NCI-H524 treated with DMSO at 0.1 percent for 48 hours (cell line): ENCODE measurements at regions not wholly inside any gene's neighbourhood (a gene's known extent, or its start where the extent isn't known, plus 50 kb on each side); places are given as distances from the start of the nearest gene placed in this dataset.

ENCODE experiments used
- DNase-seq: peaks from one replicate; lab custom pipeline; 2025; lab: John Stamatoyannopoulos, UW

DNA sequence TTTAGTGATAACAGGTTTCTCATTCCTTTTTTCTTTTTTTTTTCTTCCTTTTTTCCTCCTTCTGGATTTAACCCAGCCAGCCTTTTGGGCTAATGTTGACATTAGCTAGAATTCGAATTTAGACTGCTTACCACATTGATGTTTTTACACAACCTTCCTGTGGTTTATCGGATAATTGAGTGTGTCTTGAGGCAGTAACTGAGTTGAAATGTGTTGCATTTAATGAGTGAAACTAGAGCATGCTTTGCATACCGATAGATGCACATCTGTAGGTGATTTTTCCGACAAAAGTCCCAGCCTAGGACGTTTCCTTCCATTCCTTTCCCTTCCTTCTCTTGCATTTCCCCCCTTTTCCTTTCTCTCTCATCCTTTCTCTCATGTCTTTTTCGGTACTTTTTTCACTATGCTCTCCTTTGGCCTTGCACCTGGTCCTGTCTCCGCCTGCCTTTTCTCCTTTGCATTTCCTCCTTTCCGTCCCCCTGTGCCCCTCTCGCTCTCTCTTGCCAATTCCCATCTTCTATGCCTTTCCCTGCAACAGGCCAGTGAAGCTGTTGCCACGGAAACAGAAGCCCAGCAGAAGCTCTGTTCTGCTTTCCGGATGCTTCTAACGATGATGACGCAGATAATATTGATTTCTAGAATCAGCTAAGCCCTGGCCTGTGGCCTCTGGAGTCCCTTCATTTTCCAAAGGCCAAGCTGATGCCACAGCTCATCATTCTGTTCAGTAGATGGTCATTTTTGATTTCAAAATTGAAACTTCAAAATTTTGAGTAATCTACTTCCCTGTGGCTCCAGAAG, 76.1 kb downstream of the SLC25A47 start:
- DNase-seq = no peak

DNA sequence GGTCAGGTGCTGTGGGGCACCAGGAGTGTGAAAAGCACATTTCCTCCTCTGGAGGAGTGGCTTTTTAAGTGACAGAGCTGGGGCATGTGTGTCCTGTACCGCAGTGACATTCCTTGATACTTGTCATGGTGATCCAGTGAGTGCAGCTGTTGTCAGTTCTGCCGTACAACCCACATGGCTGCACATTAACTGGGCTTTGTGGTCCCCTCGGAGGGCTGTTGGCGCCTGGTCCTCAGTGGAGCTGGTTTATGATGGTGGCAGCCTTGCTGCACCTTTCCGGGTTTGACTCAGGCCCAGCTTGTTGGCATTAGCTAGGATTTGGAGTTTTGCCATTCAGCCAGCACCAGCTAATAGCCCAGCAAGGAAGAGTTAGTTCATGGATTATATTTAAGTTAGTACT, 77.0 kb downstream of the SLC25A47 start:
- no peak for DNase-seq

GRCh38 chr14:100401031-100401692, 78.0 kb downstream of the SLC25A47 start:
- DNase-seq = no peak

DNA sequence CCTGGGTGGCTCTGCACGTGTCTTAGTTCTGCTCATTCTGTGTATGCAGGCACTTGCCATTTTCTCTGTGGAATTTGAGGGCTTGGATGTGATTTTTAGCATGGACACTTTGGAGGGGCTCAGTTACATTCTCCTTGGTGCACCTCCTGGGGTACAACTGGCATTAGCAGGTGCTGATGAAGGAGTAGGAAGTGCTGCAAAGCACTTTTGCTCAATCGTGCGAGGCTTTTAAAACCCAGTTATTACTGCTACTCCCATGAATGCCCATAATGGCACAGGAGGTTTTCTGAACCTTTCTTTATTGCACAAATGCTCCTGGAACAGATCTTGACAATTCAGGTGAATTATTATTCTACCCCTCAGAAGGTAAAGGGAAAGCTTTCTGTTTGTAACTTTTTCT, 78.7 kb downstream of the SLC25A47 start:
- DNase-seq = no peak

GRCh38 chr14:100402631-100403030, 79.5 kb downstream of the SLC25A47 start:
- DNase-seq = no peak

- DNase-seq = no peak
These were observed 80.0 kb downstream of the SLC25A47 start for GRCh38 chr14:100403105-100403504.

- no peak for DNase-seq
These were observed 80.7 kb downstream of the SLC25A47 start for GRCh38 chr14:100403802-100404365.

- no peak for DNase-seq
These were observed 81.3 kb downstream of the SLC25A47 start for GRCh38 chr14:100404419-100404818.

DNA sequence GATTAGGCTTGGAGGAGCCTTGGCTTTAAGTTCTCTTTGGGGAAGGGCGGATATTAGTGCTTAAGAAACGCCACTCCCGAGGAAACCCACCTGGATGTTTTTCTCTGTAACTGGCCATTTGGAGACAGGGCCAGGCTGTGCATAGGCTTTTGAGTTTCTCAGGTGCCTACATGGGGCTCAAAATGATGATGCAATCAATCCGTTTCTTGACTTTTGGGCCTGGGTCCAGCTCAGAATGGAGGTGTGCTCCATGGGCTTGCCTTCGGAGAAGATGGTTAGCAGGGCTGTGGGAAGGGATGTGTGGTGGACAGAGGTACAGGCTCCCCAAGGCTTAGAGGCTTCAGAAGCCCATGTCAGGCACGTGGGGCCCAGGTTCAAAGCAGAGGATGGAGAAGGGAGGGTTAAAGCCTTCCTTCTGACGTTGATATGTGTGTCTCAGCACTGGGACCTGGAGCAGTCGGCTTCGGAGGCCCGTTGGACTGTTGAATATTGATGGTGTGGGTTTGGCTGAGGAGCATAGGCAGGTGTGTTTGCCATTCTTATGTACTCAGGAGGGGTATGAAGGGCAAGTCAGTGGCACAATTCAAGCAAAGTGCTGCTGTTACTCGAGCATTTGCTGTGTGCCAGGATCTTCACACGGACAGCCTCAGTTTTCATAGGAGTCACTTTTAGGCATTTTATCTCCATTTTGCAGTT, 82.8 kb downstream of the SLC25A47 start:
- DNase-seq = no peak

- DNase-seq = no peak
These were observed 83.5 kb downstream of the SLC25A47 start for GRCh38 chr14:100406505-100407131.

DNA sequence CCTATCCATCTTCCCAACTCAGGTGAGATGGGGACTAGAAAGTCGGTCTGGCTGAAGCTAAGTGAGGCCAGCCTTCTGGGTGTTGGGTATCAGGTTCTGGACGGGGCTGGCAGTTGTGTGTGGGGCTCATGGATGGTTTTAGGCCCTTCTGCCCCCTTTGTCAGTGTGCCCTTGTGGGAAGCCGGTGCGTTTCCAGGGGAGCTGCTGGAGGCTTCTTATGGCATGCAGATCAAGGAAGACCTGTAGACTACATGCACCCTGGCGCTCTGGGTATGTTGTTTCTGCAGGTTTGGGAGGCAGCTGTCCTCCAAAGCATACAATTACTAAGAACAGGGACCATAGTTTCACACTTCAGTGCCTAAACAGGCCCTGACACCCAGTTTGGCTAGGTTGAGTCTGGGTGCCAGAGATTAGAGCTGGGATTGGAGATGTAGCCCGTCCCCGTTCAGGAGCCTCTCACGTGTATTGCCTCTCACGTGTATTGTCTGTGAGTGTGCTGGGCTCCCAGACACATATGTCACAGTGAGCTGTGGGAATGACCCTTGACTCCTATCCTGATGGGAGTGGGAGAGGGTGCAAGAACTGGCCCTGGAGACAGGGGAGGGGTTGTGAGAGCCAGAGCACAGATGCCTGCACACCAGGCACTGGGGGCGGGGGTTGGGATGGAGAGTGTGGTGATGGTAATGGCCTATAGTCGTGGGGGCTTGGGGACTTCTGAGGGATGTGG, 84.4 kb downstream of the SLC25A47 start:
- no peak for DNase-seq

- DNase-seq = no peak
These were observed 85.3 kb downstream of the SLC25A47 start for GRCh38 chr14:100408350-100409002.

DNA sequence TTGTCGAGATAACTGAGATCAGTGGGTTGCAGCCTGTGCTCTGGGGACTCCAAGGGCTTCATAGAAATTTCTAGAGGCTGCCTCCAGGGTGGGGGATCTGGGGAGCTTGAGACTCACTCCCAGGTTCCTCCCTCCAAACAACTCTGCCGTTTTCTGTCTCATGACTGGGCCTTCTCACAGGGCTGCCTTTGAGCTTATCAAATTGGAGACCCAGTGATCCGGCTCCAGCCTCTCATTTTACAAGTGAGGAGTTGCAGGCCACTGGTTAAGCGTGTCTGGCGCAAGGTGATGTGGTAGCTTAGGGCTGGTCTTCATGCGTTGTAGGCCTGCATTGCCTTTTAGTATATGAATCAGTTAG, 85.8 kb downstream of the SLC25A47 start:
- DNase-seq = no peak

DNA sequence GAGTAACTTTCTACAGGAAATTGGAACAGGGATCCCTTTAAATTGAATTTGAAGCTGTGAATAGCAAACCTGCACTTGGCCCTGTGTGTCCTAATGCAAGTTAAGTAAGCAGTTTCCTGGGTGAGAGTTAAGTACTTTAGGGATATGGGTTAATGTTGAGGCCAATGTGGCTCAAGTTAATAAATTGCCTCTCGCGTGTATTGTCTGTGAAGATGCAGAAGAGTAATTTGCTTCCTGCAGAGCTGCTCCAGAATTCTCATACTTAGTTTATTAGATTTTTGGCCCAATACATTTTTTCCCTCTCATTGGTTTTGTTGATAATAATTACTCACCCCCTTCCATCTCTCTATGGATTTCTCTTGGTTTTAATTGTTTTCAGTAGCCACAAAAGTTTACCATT, 86.5 kb downstream of the SLC25A47 start:
- DNase-seq = no peak

DNA sequence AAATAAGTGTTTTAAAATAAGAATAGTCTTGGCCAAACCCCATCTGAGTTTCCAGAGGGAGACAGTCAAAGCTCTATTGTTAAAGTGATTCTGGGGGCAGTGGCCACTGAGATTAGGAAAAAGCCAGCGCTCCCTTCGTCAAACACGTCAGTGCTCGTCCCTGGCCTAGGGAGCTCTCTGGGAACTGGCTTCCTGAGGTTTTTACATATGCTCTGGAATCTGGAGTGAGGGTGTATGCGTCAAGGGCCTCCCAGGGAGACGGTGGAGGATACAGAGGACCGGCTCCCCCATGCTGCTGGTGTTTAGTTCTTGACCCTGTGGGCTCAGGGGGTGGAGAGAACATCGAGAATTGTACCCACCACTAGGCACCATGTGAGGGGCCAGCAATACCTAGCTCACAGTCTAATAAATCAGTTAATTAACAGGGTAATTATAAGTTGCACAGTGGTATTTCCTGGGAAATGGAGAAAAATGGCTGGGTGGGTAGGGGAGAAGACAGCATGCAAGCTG, 87.0 kb downstream of the SLC25A47 start:
- DNase-seq = no peak

- DNase-seq = no peak
These were observed 90.6 kb downstream of the SLC25A47 start for GRCh38 chr14:100413699-100414098.

GRCh38 chr14:100415226-100415625, 92.1 kb downstream of the SLC25A47 start:
- DNase-seq = no peak

DNA sequence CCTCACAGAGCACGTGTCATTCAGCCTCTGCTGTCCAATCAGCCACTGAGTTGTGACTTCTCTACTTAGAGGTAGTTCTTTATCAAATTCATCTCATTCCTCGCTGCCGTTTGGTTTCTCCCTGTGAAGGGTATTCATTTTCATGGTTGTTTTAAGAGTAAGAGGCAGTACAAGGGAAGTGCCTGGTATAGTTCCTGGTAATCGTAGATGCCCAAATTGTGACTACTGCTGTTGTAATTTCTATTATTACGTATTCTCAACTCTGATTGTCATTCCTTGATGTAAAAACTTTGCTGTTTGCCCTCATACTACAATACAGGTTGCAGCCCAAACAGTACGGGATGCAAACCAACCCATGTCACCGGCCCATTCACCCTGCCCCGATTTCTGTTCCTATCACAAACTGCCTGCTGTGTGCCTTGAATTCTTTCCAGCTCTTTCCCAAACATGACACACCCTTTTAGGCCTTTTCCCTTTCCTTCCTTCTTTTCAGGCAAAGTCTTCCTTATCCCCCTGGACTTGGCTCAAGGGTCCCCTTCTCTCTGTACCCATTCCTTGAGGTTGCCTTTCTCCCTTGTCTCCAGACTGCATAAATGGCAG, 93.0 kb downstream of the SLC25A47 start:
- DNase-seq = no peak

- no peak for DNase-seq
These were observed 94.1 kb downstream of the SLC25A47 start for GRCh38 chr14:100416921-100417860.
